ENCODE measurements at regions not wholly inside any gene's neighbourhood (a gene's known extent, or its start where the extent isn't known, plus 50 kb on each side); places are given as distances from the start of the nearest gene placed in this dataset.
"Not testable (repeated sequence)": the region's sequence is repeated elsewhere in the genome, so short reads cannot be mapped to it uniquely, and the experiment has no call there.

GRCh38 chr14:28401705-28402104 is 364.9 kb upstream of the FOXG1 start:
- DNase-seq, result not testable (repeated sequence)

- DNase-seq, result no peak
These were observed 360.4 kb upstream of the FOXG1 start for GRCh38 chr14:28406196-28406595.

- DNase-seq, result no peak
These were observed 359.4 kb upstream of the FOXG1 start for GRCh38 chr14:28407031-28407825.

- no peak for DNase-seq
These were observed 358.6 kb upstream of the FOXG1 start for GRCh38 chr14:28407996-28408395.

GRCh38 chr14:28412077-28412476 is 354.5 kb upstream of the FOXG1 start:
- DNase-seq, result no peak

GRCh38 chr14:28426960-28427359 is 339.6 kb upstream of the FOXG1 start:
- DNase-seq, result no peak

- DNase-seq, result no peak
These were observed 329.8 kb upstream of the FOXG1 start for GRCh38 chr14:28436821-28437220.

- DNase-seq, result no peak
These were observed 305.2 kb upstream of the FOXG1 start for GRCh38 chr14:28461389-28461788.

GRCh38 chr14:28467611-28468010 is 299.0 kb upstream of the FOXG1 start:
- DNase-seq, result no peak

- DNase-seq, result no peak
These were observed 298.1 kb upstream of the FOXG1 start for GRCh38 chr14:28468191-28469151.

- DNase-seq, result no peak
These were observed 284.1 kb upstream of the FOXG1 start for GRCh38 chr14:28482251-28483040.

- DNase-seq, result no peak
These were observed 283.1 kb upstream of the FOXG1 start for GRCh38 chr14:28483506-28483905.

GRCh38 chr14:28488684-28489083 is 277.9 kb upstream of the FOXG1 start:
- DNase-seq, result no peak

- no peak for DNase-seq
These were observed 273.1 kb upstream of the FOXG1 start for GRCh38 chr14:28493516-28493915.

GRCh38 chr14:28494196-28494595 is 272.4 kb upstream of the FOXG1 start:
- no peak for DNase-seq

- no peak for DNase-seq
These were observed 270.2 kb upstream of the FOXG1 start for GRCh38 chr14:28496364-28496763.

- no peak for DNase-seq
These were observed 264.1 kb upstream of the FOXG1 start for GRCh38 chr14:28502517-28502916.

- no peak for DNase-seq
These were observed 251.0 kb upstream of the FOXG1 start for GRCh38 chr14:28515571-28515970.

GRCh38 chr14:28536889-28537288 is 229.7 kb upstream of the FOXG1 start:
- DNase-seq, result no peak

GRCh38 chr14:28542040-28542439 is 224.5 kb upstream of the FOXG1 start:
- DNase-seq, result no peak

GRCh38 chr14:28565345-28565744 is 201.2 kb upstream of the FOXG1 start:
- no peak for DNase-seq

- DNase-seq, result no peak
These were observed 196.2 kb upstream of the FOXG1 start for GRCh38 chr14:28570391-28570790.

- DNase-seq, result peak; percentile 21
These were observed 195.0 kb upstream of the FOXG1 start for GRCh38 chr14:28571636-28572035.

Measured in kidney glomerular epithelial cell (primary cell).